C4-2B (cell line): ENCODE measurements at regions not wholly inside any gene's neighbourhood (a gene's known extent, or its start where the extent isn't known, plus 50 kb on each side); places are given as distances from the start of the nearest gene placed in this dataset.

Source experiments
- CTCF ChIP-seq: fragments of 450-650 bp; conservative IDR thresholded peaks from 2 replicates; pipeline ENCODE4 v1.5.1; 2017; ENCODE audit warnings: mild to moderate bottlenecking
- ZFX ChIP-seq: fragments of 450-650 bp; IDR thresholded peaks from 2 replicates; pipeline ENCODE4 v1.6.1; 2017

GRCh38 chr9:107587191-107587963 lies 97.8 kb upstream of the KLF4 start:
- no peak for TF ChIP-seq CTCF
- no peak for TF ChIP-seq ZFX
